Ishikawa (cell line): ENCODE measurements at regions not wholly inside any gene's neighbourhood (a gene's known extent, or its start where the extent isn't known, plus 50 kb on each side); places are given as distances from the start of the nearest gene placed in this dataset.

Source experiments
- CEBPB ChIP-seq: IDR thresholded peaks from 2 replicates; pipeline ENCODE4 v1.6.1; 2012
- CREB1 ChIP-seq: IDR thresholded peaks from 2 replicates; pipeline ENCODE4 v1.6.1; 2012; ENCODE audit warnings: low read depth
- EGR1 ChIP-seq: IDR thresholded peaks from 2 replicates; pipeline ENCODE4 v1.6.1; 2012
- EP300 ChIP-seq: IDR thresholded peaks from 2 replicates; pipeline ENCODE4 v1.6.1; 2012; ENCODE audit warnings: borderline replicate concordance
- FOXM1 ChIP-seq: IDR thresholded peaks from 2 replicates; pipeline ENCODE4 v1.6.1; 2012; ENCODE audit warnings: low read depth, borderline replicate concordance
- MAX ChIP-seq: IDR thresholded peaks from 2 replicates; pipeline ENCODE4 v1.6.1; 2012
- NFIC ChIP-seq: IDR thresholded peaks from 2 replicates; pipeline ENCODE4 v1.6.1; 2012
- RAD21 ChIP-seq: IDR thresholded peaks from 2 replicates; pipeline ENCODE4 v1.6.1; 2012; ENCODE audit warnings: low read depth
- TAF1 ChIP-seq: IDR thresholded peaks from 2 replicates; pipeline ENCODE4 v1.6.1; 2012; ENCODE audit warnings: low read depth, mild to moderate bottlenecking
- TCF12 ChIP-seq: IDR thresholded peaks from 2 replicates; pipeline ENCODE4 v1.6.1; 2012; ENCODE audit warnings: low read depth
- TEAD4 ChIP-seq: IDR thresholded peaks from 2 replicates; pipeline ENCODE4 v1.6.1; 2012
- USF1 ChIP-seq: IDR thresholded peaks from 2 replicates; pipeline ENCODE4 v1.6.1; 2012
- YY1 ChIP-seq: IDR thresholded peaks from 2 replicates; pipeline ENCODE4 v1.6.1; 2012; ENCODE audit warnings: low read depth
- ZBTB7A ChIP-seq: IDR thresholded peaks from 2 replicates; pipeline ENCODE4 v1.6.1; 2012; ENCODE audit warnings: low read depth
- TF ChIP-seq, protein P1 (sequence below): IDR thresholded peaks from 2 replicates; pipeline ENCODE4 v1.6.1; 2012; ENCODE audit warnings: low read depth, mild to moderate bottlenecking

DNA sequence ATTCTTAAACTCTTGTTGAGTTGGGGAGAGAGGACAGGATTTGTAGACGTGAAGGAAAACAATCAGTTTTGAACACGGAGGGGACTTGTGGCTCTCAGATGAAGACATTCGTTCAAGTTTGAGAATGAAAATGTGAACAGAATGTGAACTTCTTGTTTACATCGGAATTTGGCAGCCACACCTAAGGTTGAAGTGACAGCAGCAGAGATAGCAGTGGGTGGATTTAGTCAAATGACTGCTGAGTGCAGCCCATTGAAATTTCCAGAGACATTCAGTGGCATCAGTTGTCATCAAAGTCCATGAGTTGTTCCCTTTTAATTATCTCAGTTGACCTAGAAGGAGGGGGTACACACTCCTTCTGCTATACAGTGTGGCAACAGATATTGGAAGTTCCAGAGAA, 280.0 kb downstream of the SEMA3D start:
- TF ChIP-seq NFIC (no peak), FOXM1 (no peak), RAD21 (no peak), TCF12 (no peak), TEAD4 (no peak), ZBTB7A (no peak), CEBPB (no peak), EP300 (no peak), CREB1 (no peak), YY1 (no peak), USF1 (no peak)
- TF ChIP-seq, protein P1, sequence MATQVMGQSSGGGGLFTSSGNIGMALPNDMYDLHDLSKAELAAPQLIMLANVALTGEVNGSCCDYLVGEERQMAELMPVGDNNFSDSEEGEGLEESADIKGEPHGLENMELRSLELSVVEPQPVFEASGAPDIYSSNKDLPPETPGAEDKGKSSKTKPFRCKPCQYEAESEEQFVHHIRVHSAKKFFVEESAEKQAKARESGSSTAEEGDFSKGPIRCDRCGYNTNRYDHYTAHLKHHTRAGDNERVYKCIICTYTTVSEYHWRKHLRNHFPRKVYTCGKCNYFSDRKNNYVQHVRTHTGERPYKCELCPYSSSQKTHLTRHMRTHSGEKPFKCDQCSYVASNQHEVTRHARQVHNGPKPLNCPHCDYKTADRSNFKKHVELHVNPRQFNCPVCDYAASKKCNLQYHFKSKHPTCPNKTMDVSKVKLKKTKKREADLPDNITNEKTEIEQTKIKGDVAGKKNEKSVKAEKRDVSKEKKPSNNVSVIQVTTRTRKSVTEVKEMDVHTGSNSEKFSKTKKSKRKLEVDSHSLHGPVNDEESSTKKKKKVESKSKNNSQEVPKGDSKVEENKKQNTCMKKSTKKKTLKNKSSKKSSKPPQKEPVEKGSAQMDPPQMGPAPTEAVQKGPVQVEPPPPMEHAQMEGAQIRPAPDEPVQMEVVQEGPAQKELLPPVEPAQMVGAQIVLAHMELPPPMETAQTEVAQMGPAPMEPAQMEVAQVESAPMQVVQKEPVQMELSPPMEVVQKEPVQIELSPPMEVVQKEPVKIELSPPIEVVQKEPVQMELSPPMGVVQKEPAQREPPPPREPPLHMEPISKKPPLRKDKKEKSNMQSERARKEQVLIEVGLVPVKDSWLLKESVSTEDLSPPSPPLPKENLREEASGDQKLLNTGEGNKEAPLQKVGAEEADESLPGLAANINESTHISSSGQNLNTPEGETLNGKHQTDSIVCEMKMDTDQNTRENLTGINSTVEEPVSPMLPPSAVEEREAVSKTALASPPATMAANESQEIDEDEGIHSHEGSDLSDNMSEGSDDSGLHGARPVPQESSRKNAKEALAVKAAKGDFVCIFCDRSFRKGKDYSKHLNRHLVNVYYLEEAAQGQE, result no peak

- TF ChIP-seq FOXM1 (no peak), RAD21 (no peak), EP300 (no peak), TAF1 (no peak), USF1 (no peak), CREB1 (no peak), YY1 (no peak), TCF12 (no peak)
Observed at GRCh38 chr7:84904561-84904960, 282.3 kb downstream of the SEMA3D start.

DNA sequence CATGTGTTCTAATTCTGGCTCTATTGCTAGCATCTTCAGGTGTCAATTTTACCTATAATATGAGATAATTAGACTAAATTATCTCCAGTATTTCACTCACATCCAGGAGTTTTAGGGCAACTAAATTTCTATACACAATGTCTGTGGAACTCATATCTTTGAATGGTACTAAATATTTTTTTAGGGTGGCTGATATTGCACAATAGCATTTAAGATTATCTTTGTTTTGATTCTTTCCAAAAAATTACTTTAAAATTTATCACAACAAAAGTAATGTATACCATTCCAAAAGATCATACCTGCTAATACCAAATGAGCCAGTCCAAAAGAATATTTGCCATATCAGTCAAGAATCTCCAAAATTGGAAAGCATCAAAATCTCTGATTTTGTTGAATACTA, 285.5 kb downstream of the SEMA3D start:
- TF ChIP-seq EP300 (no peak), FOXM1 (no peak), NFIC (no peak), CREB1 (no peak), EGR1 (no peak), ZBTB7A (no peak), TEAD4 (no peak), USF1 (no peak), TAF1 (no peak)
- TF ChIP-seq, protein P1, result no peak

GRCh38 chr7:84900215-84900614, 286.6 kb downstream of the SEMA3D start:
- TF ChIP-seq ZBTB7A, result no peak
- TF ChIP-seq MAX, result no peak
- no peak for TF ChIP-seq EGR1
- TF ChIP-seq YY1, result no peak
- TF ChIP-seq CREB1, result no peak
- TF ChIP-seq TEAD4, result no peak
- TF ChIP-seq, protein P1, result no peak
- TF ChIP-seq RAD21, result no peak
- TF ChIP-seq TAF1, result no peak
- no peak for TF ChIP-seq NFIC

GRCh38 chr7:84895563-84895962, 291.3 kb downstream of the SEMA3D start:
- TF ChIP-seq MAX, result no peak
- TF ChIP-seq TCF12, result no peak
- TF ChIP-seq USF1, result no peak
- no peak for TF ChIP-seq CREB1
- no peak for TF ChIP-seq CEBPB
- TF ChIP-seq NFIC, result no peak
- no peak for TF ChIP-seq EGR1
- no peak for TF ChIP-seq EP300
- no peak for TF ChIP-seq RAD21
- no peak for TF ChIP-seq FOXM1
- TF ChIP-seq ZBTB7A, result no peak
- no peak for TF ChIP-seq TEAD4
- TF ChIP-seq, protein P1, result no peak
- no peak for TF ChIP-seq TAF1
- TF ChIP-seq YY1, result no peak
